Lower leg skin (tissue), 4 donors: ENCODE measurements at regions not wholly inside any gene's neighbourhood (a gene's known extent, or its start where the extent isn't known, plus 50 kb on each side); places are given as distances from the start of the nearest gene placed in this dataset.

Experiments
- DNase-seq, 2 donors: peaks; one replicate each; pipeline ENCODE4 v3.0.0-alpha.2; 2019; ENCODE audit warnings: low spot score in 2 of 2
- H3K4me3 ChIP-seq: fragments of 200-600 bp; sonication (generic); 2 replicates; pipeline ENCODE4 v1.5.1; 2017; ENCODE audit warnings: mild to moderate bottlenecking, low read depth; ENCODE audit not compliant: poor library complexity, severe bottlenecking
- POLR2A ChIP-seq, 2 donors: fragments of 450-650 bp; IDR thresholded peaks; one replicate each; pipeline ENCODE4 v1.6.1; 2016 to 2017; ENCODE audit warnings: antibody characterized with exemption in 2 of 2, mild to moderate bottlenecking in 1 of 2, moderate library complexity in 1 of 2
- WGBS, 2 donors: methylation state at CpG; one replicate each; pipeline ENCODE4 v1.1.5; 2018; 5-methylcytosine and 5-hydroxymethylcytosine counted together
- intact Hi-C: fragments of 100-400 bp; cut with DNase I; formaldehyde crosslinking; loops from one replicate; pipeline ENCODE4 v1.15.0; 2023; ENCODE audit warnings: low total_unique reads
- TF ChIP-seq, protein P1 (sequence below), 3 donors: fragments of 450-650 bp; IDR thresholded peaks; one replicate each; pipeline ENCODE4 v1.5.1; 2016; ENCODE audit warnings: antibody characterized with exemption in 3 of 3, mild to moderate bottlenecking in 3 of 3, moderate library complexity in 2 of 3

DNA sequence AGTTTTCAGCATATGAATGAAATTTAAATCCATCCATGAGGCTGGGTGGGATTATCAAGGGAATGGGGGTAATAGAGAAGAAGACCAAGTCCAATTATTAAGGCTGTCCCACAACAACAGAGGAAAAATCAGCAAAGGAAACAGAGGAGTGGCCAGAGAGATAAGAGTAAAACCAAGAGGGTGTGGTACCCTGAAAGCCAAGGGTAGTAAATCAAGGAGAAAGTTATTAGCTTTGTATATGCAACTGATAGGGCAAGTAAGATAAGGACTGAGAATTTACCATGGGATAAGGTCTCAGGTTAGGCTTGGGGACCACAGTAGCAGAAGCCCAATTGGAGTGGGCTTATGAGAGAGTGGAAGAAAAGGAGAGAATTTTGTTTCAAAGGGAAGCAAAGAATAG lies 134.5 kb downstream of the NUAK1 start:
- intact Hi-C loops, result no loop called here
- TF ChIP-seq POLR2A (IDR thresholded peaks at IDR 0.05), result no peak
- TF ChIP-seq, protein P1, sequence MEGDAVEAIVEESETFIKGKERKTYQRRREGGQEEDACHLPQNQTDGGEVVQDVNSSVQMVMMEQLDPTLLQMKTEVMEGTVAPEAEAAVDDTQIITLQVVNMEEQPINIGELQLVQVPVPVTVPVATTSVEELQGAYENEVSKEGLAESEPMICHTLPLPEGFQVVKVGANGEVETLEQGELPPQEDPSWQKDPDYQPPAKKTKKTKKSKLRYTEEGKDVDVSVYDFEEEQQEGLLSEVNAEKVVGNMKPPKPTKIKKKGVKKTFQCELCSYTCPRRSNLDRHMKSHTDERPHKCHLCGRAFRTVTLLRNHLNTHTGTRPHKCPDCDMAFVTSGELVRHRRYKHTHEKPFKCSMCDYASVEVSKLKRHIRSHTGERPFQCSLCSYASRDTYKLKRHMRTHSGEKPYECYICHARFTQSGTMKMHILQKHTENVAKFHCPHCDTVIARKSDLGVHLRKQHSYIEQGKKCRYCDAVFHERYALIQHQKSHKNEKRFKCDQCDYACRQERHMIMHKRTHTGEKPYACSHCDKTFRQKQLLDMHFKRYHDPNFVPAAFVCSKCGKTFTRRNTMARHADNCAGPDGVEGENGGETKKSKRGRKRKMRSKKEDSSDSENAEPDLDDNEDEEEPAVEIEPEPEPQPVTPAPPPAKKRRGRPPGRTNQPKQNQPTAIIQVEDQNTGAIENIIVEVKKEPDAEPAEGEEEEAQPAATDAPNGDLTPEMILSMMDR (IDR thresholded peaks at IDR 0.05), result no peak
- no peak for DNase-seq
- no peak overlapping the region for H3K4me3 ChIP-seq

DNA sequence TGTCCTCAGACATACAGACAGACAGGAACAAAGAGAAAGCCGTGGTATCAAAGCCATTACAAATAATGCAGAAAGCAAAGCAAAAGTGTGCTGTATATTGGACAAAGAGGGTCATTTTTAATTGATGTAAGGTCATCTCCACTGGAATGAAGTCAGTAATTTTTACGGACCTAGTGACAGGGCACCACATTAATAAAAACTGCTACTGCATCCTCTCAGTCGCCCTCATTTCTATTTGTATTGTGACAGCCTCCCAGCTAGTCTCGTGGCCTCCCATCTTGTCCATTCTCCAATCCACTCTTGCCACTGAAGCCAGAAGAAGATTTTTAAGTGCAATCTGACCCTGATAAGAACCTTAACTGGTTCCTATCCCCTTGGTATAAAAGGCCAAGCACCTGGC lies 132.4 kb downstream of the NUAK1 start:
- TF ChIP-seq POLR2A (IDR thresholded peaks at IDR 0.05), result no peak
- TF ChIP-seq, protein P1 (IDR thresholded peaks at IDR 0.05), result no peak
- intact Hi-C loops, result no loop called here
- no peak for DNase-seq
- 91 to 93% methylated on average over 4 of the region's 4 CpGs for WGBS, 2 donors
- H3K4me3 ChIP-seq, result no peak overlapping the region

DNA sequence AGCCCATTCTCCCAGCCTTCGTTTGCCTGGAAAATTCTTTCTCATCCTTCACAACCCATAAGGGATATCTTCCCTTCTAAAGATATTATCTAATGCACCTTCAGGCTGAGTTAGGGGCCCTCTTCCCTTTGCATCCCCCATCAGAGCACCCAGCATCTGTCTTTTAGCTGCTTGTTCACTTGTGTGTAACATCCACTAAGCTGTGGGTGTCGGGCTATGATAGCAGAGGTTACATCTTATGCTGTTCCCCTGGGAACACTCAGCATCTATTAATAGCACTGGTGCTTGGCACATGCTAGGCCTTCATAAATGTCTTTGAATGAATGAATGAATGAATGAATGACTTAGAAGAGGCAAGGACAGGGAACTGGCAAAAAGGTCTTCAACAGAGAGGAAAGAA lies 131.8 kb downstream of the NUAK1 start:
- H3K4me3 ChIP-seq, result no peak overlapping the region
- WGBS, 2 donors, result 91 to 95% methylated on average over 2 of the region's 2 CpGs
- DNase-seq, result no peak
- intact Hi-C loops, result no loop called here
- TF ChIP-seq, protein P1 (IDR thresholded peaks at IDR 0.05), result no peak
- no peak for TF ChIP-seq POLR2A (IDR thresholded peaks at IDR 0.05)

DNA sequence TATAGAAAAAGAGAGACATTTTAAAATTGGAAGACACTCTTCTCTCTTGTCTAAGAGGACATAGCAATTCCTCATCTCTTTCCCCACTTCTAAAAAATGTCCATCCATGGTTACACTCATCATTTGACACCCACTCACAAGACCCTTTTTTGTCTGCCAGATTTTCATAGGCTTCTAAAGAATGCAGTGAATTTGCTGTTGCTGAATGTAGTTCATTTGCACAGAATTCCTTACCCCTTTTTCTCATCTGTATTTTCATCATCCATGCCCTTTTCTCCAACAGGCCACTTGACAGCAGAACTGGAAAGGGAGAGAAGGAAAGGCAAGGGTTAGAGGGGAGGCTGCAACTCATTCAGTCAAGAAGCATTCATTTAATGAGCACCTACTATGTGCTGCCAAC lies 128.0 kb downstream of the NUAK1 start:
- TF ChIP-seq POLR2A (IDR thresholded peaks at IDR 0.05), result no peak
- TF ChIP-seq, protein P1 (IDR thresholded peaks at IDR 0.05), result no peak
- DNase-seq, result no peak
- H3K4me3 ChIP-seq, result no peak overlapping the region
- intact Hi-C loops, result no loop called here
